ENCODE measurements at regions not wholly inside any gene's neighbourhood (a gene's known extent, or its start where the extent isn't known, plus 50 kb on each side); places are given as distances from the start of the nearest gene placed in this dataset.

DNA sequence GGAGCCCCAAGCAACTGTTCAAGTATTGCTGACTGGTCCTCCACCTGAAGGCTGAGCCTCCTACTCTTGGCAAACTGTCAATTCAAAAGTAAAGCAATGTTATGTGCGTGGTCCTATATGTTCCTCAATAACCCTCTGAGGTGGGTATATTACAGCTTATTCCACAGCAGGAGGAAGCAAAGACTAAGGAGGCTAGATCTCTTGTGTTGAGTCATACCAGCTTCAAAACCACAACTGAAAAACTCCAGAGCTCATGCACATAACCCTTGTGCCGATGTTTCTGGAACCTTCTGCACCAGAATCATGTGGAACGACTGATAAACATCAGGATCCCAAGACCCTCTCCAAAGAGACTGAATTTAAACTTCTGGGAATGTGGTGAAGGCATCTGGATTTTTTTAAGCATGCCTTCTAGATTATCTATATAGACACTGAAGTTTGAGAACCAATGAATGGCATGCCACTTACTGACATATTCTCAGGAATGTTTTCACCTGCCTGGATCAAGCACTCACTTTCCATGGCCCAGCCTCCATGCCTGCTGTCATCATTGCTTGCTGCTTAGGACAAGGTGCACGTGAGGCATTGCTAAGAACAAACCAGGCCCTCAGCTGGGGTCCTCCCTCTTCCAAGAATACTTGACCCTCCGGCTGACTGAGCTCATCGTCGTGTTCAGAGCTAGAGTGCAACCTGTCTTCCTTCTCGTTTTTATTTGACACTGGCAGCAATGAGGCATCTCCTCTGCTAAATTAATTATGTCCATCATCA lies 194.7 kb downstream of the BCL11B start:
- DNase-seq (ENCODE audit: low spot score) (no peak), ATAC-seq (ENCODE audit: insufficient number of reproducible peaks, low FRiP score, low read depth) (no peak)
- no peak for TF ChIP-seq CTCF (IDR thresholded peaks at IDR 0.05)
- H3K27ac ChIP-seq: no peak overlapping the region
- peaks cover 3% of the 10 kb centered on the region for H3K9me3 ChIP-seq
- no peak overlapping the region for H3K4me3 ChIP-seq
- H3K27me3 ChIP-seq (replicated peaks; ENCODE audit: insufficient read depth): no peaks in the 10 kb centered on the region
- H3K36me3 ChIP-seq: no peaks in the 10 kb centered on the region
- H3K4me1 ChIP-seq (ENCODE audit: control insufficient read depth in 1 of 2, low read depth in 2 of 2): no peaks in the 10 kb centered on the region

- Histone ChIP-seq H3K27ac (no peak overlapping the region), H3K36me3 (no peaks in the 10 kb centered on the region), H3K4me1 (ENCODE audit: control insufficient read depth in 1 of 2, low read depth in 2 of 2) (no peaks in the 10 kb centered on the region), H3K4me3 (no peak overlapping the region), H3K27me3 (replicated peaks; ENCODE audit: insufficient read depth) (no peaks in the 10 kb centered on the region), H3K9me3 (peaks cover 3% of the 10 kb centered on the region)
- ATAC-seq (ENCODE audit: insufficient number of reproducible peaks, low FRiP score, low read depth): no peak
- no peak for TF ChIP-seq CTCF (IDR thresholded peaks at IDR 0.05)
- DNase-seq (ENCODE audit: low spot score): no peak
Observed at GRCh38 chr14:99077844-99078236, 194.2 kb downstream of the BCL11B start.

- no peak overlapping the region for H3K4me3 ChIP-seq
- no peak for TF ChIP-seq CTCF (IDR thresholded peaks at IDR 0.05)
- no peak for ATAC-seq (ENCODE audit: insufficient number of reproducible peaks, low FRiP score, low read depth)
- no peak overlapping the region for H3K27ac ChIP-seq
- DNase-seq (ENCODE audit: low spot score): no peak
- no peaks in the 10 kb centered on the region for H3K4me1 ChIP-seq (ENCODE audit: control insufficient read depth in 1 of 2, low read depth in 2 of 2)
- H3K36me3 ChIP-seq: no peaks in the 10 kb centered on the region
- H3K9me3 ChIP-seq: peaks cover 5% of the 10 kb centered on the region
- no peaks in the 10 kb centered on the region for H3K27me3 ChIP-seq (replicated peaks; ENCODE audit: insufficient read depth)
Observed at GRCh38 chr14:99078426-99078825, 193.6 kb downstream of the BCL11B start.

DNA sequence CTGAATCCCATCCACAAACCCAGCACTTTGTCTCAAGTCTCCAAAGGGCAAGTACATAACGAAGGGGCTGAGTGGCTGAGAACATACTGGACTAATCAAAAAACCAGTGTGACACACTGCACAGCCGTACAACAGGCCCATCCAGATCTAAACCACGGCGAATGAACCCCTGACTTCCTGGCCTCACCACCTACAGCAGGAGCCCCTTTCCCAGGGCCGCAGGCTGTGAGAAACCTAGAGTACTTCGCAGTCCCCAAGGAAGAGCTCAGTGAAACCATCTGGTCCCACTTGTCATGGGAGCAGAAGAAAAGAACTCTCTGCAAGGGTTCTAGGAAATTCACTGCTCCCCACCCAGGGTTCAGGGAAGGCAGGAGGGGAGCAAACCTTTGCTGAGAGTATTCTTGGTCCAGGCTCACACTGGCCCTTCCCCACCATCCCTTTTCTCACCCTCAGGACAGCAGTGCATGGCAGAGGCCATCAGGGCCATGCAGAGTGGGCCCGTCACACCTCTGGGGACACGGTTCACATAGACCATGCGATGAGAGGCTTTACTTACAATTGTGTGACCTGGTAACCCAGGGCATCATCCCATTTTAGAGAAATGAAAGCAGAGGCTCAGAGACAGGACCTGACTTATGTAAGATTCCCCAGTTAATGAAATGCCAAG lies 192.8 kb downstream of the BCL11B start:
- TF ChIP-seq CTCF (IDR thresholded peaks at IDR 0.05): no peak
- DNase-seq (ENCODE audit: low spot score) (no peak), ATAC-seq (ENCODE audit: insufficient number of reproducible peaks, low FRiP score, low read depth) (no peak)
- no peaks in the 10 kb centered on the region for H3K27me3 ChIP-seq (replicated peaks; ENCODE audit: insufficient read depth)
- H3K36me3 ChIP-seq: no peaks in the 10 kb centered on the region
- H3K9me3 ChIP-seq: peaks cover 10% of the 10 kb centered on the region
- no peak overlapping the region for H3K27ac ChIP-seq
- no peaks in the 10 kb centered on the region for H3K4me1 ChIP-seq (ENCODE audit: control insufficient read depth in 1 of 2, low read depth in 2 of 2)
- H3K4me3 ChIP-seq: no peak overlapping the region

- no peak for DNase-seq (ENCODE audit: low spot score)
- no peak for TF ChIP-seq CTCF (IDR thresholded peaks at IDR 0.05)
- H3K27ac ChIP-seq: no peak overlapping the region
Observed at GRCh38 chr14:99080306-99080705, 191.7 kb downstream of the BCL11B start.

More at GRCh38 chr14:99080306-99080705, 191.7 kb downstream of the BCL11B start:
- Histone ChIP-seq H3K9me3 (peaks cover 10% of the 10 kb centered on the region), H3K36me3 (no peaks in the 10 kb centered on the region), H3K4me1 (ENCODE audit: control insufficient read depth in 1 of 2, low read depth in 2 of 2) (no peaks in the 10 kb centered on the region), H3K27me3 (replicated peaks; ENCODE audit: insufficient read depth) (no peaks in the 10 kb centered on the region), H3K4me3 (no peak overlapping the region)
- ATAC-seq (ENCODE audit: insufficient number of reproducible peaks, low FRiP score, low read depth): no peak
